Pulmonary artery endothelial cell (primary cell): ENCODE measurements at regions not wholly inside any gene's neighbourhood (a gene's known extent, or its start where the extent isn't known, plus 50 kb on each side); places are given as distances from the start of the nearest gene placed in this dataset.
"Not testable (repeated sequence)": the region's sequence is repeated elsewhere in the genome, so short reads cannot be mapped to it uniquely, and the experiment has no call there.

ENCODE experiments used
- DNase-seq: peaks from one replicate; pipeline ENCODE4 v3.0.0-alpha.2; 2011; ENCODE audit warnings: low read depth, low spot score

- no peak for DNase-seq
Measured at GRCh38 chr3:72628065-72628464, 220.2 kb downstream of the SHQ1 start.

DNA sequence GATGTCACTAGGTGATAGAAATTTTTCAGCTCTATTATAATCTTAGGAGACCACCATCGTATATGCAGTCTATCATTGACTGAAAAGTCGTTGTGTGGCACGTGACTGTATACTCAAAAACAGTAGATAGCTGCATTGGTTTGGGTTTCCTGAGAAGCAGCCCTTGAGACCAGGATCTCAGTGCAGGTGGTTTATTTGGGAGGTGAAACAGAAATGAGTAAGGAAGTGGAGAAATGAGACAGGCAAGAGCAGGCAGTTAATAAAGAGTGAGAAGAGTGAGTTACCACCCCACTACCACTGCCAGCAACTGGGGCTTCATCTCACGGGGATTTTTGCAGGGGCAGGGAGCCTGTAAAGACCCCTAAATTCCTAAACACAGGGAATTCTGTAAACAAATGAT, 221.0 kb downstream of the SHQ1 start:
- DNase-seq: no peak

DNA sequence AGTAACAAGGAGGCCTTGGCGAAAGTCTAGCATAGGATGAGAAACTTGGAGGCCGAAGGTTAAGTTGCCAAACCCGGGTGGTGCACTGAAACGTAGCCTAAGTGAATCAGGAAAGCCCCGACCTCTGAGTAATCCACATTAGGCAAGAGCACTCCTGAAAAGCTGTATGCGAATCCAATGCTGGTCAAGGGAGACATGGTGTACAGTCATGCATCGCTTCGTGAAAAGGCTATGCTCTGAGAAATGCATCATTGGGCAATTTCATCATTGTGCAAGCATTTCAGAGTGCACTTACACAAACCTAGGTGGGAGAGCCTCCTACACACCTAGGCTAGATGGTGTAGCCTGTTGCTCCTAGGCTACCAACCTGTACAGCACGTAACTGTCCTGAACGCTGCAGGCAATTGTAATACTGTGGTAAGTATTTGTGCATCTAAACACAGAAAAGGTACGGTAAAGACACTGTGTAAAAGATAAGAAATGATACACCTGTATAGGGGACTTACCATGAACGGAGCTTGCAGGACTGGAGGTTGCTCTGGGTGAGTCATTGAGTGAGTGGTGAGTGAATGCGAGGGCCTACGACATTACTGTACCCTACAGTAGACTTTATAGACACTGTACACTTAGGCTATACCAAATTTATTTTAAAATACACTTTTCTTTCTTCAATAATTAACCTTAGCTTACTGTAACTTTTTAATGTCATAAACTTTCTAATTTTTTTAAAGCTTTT, 222.5 kb downstream of the SHQ1 start:
- DNase-seq: no peak

DNA sequence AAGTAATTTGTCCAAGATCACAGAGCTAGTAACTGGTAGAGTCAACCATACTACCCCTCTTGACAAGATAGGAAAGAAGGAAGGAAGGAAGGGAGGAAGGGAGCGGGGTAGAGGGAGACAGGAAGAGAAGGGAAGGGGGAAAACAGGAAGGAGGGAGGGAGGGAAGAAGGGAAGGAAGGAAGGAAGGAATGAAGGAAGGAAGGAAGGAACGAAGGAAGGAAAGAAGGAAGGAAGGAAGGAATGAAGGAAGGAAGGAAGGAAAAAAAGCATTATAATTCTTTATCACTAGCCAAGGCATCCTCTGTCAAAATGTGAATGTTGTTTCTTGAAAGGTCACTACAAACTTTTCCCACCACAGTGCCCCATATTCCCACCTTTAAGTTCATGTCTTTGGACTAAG, 223.6 kb downstream of the SHQ1 start:
- no peak for DNase-seq

DNA sequence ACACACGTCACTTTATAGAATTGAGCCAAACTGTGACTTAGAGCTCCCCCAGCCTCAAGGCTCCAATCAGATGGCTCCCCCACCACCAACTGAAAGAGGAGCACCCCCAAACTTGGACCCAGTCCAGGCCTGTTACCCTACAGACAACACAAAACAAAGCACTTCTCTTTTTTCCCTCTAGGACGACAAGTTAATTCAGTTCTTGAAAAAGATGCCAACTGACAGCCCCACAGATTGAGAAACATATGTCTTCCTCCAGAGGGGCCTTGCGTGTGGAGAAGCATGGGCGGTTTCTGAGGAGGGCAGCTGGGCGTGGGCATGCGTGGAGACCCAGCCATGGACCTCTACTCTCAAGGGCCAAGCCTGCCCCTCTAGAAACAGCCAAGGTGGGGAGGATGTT, 229.5 kb downstream of the SHQ1 start:
- no peak for DNase-seq

- no peak for DNase-seq
Measured at GRCh38 chr3:72617424-72618024, 230.7 kb downstream of the SHQ1 start.

GRCh38 chr3:72615776-72616175, 232.5 kb downstream of the SHQ1 start:
- no peak for DNase-seq

DNA sequence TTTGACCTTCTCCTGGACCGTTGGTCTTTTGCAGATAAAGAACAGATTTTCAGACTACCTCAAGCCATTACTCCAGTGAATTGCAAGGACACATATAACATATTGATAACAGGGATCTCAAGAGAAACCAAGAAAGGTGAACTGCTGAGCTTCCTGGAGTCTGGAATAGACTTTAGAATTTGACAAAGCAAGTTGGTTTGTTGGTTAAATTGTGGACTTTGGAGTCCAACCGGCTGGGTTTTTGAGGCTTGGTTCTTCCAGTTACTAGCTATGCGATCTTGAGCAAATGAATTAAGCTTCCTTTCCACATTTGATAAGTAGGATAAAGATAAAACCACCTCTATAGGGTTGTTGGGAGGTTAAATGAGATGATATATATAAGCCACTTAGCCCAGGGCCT, 233.1 kb downstream of the SHQ1 start:
- no peak for DNase-seq

DNA sequence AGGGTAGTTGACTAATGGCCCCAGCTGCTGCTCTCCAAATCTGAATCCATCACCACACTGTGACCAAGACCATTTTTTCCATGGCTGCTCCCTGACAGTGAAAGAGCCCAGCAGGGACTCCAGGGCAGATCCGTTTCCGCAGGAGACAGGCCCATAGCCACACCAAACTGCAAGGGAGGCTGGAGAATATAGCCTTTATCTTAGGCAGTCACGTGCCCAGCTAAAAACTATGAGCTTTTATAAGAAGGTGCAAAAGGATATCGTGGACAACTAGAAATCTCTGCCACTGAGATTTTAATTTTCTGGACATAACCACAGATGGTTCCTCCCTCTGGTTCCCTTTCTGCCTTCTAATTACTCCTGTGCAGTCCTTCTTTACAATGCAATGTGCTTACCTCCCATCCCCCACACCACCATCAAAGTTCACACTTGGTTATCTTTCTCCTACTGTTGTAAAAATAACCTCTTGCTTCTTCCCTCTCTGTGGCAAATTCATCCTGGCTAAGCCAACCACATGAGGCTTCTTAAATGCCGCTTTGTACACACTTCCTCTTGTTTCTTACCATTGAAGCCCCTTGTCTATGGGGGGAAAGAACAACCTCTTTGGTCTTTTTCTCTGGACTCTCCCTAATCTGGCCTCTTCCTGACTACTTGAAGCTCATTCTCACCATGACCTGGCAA, 233.7 kb downstream of the SHQ1 start:
- DNase-seq: no peak

DNA sequence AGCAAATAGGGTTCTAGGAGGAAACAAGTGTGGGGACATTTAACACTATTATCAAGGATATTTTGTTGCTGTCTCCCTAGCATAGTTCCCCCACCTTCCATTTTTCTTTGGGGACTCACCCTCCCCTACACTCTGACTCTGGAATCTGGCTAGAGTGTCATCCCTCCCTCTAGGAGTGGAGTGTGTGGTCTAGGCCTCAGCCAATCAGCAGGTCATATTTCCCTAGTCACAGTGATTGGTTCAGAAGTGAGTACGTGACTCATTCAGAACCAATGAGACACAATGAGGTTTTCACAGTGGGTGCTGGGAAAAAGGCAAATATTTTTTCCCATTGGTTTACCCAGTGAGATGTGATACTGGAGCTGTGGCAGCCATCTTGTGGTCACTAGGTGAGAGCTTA, 234.4 kb downstream of the SHQ1 start:
- no peak for DNase-seq

DNA sequence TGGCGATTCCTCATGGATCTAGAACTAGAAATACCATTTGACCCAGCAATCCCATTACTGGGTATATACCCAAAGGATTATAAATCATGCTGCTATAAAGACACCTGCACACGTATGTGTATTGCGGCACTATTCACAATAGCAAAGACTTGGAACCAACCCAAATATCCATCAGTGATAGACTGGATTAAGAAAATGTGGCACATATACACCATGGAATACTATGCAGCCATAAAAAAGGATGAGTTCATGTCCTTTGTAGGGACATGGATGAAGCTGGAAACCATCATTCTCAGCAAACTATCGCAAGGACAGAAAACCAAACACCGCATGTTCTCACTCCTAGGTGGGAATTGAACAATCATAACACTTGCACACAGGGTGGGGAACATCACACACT, 239.1 kb downstream of the SHQ1 start:
- not testable (repeated sequence) for DNase-seq

DNA sequence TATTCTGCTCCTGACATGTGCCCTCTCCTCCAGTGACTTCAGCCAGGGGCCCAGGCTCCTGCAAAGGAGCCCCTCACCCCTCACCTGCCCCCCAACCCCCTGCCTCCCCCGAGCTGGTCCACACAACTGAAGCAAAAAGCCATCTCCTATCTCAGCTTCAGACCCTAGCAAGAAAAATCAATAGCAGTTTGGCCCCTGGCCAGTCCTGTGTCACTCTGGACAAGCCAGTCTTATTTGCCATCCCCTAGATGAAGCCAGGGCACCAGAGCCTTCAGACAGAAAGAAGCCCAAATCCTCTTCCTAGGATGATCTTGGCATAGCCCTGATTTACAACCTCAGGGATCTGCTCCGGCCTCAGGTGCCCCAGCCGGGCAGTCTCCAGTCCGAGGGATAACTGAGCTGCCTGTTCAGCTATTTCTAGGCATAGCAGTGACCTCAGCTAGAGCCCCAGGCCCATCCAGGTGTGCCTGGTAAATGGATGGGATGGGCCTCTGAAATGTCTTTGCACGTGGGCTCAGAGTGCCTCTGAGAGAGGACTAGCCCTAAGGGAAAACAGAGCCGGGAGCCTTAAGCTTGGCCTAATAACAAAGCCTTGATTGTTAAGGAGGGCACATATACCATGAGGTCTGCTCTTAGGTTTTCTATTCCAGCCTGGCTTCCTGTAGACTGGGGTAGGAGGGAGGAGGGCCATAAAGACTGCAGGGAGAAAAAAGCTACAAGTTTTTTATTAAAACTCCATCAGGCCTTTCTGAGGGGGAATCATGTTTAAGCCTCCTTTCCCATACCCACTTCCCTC, 242.0 kb downstream of the SHQ1 start:
- no peak for DNase-seq

DNA sequence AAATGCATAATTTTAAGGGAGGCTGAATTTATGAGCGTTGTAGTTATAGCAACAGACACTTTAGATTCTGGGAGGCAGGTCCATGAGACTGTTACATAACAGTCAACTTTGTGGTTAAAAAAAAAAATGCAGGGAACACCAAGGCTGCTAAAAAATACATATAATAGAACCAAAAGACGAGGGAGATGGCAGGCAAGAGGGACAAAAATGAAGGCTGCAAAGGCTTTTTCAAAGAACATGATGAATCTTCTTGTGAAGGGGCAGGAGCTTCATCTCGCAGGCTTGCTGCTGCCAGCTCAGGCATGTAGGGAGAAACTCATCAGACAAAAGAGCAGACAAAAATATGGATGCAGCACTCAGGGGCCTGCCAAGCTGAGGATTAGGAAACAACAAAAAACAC, 243.9 kb downstream of the SHQ1 start:
- no peak for DNase-seq

DNA sequence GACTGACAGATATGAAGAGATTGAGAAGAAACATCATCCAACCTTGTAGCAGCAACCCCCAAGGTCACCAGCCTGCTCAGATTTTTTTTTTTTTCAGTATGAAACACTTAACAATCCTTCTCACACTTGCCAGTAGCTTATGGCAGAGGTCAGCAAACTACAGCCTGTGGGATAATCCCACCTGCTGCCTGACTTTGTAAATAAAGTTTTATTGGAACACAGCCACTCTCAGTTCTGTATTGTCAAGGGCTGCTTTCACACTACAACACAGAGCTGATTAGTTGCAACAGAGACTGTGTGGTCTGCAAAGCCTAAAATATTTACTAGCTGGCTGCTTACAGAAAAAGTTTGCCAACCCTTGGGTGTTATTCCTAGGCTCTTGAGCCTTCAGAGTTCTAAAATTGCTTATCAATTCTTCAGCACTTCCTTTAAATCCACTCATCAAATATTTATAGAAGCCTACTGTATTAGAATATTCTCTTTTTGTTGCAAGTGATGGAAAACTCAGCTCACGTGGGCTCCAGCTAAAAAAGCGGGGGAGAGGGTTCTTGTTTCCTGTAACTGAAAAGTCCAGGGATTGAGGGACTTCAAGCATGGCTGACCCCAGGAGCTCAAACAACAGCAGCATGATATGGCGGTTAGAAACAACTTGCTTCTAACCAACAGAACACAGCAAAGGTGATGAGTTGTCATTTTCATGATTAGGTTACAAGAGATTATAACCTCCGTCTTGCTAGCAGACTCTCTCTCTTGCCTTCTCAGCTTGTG, 246.1 kb downstream of the SHQ1 start:
- no peak for DNase-seq

- DNase-seq: no peak
Measured at GRCh38 chr3:72601060-72601459, 247.2 kb downstream of the SHQ1 start.

- no peak for DNase-seq
Measured at GRCh38 chr3:72597756-72598195, 250.5 kb downstream of the SHQ1 start.

DNA sequence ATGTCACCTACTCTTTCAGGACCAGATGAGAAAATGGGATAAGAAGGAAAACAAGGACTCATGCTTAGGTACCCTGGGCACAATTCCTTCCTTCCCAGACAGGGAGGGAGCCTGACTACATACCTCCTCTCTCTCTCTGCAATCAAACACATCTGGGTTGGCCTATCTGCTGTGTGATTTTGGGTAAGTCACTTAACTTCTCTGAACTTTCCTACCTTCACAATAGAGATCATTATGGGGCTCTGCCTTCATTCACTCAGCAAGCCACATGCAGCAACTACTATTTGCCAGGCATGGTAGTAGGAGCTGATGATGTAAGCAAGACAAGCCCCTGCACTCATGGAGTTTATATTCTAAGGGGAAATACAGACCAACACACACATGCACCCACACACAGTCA, 251.2 kb downstream of the SHQ1 start:
- no peak for DNase-seq

GRCh38 chr3:72595927-72596610, 252.2 kb downstream of the SHQ1 start:
- DNase-seq: no peak

DNA sequence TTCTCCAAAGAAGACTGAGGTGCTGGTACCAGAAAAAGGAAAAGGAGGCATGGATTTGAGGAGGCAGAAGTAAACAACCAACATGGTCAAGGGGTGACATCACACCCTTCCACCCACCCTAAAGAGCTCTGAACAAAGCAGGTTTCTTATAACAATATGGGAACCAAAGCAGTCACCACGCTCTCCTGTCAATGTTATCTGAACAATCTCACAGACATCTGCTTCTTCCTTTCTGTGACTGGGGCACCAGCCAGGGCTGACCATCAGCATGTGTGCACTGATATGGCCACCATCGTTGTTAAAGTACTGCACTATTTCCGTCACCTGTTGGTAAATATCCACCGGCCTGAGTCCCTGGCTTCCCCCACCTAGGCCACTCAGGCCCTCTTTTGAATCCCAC, 252.9 kb downstream of the SHQ1 start:
- no peak for DNase-seq

DNA sequence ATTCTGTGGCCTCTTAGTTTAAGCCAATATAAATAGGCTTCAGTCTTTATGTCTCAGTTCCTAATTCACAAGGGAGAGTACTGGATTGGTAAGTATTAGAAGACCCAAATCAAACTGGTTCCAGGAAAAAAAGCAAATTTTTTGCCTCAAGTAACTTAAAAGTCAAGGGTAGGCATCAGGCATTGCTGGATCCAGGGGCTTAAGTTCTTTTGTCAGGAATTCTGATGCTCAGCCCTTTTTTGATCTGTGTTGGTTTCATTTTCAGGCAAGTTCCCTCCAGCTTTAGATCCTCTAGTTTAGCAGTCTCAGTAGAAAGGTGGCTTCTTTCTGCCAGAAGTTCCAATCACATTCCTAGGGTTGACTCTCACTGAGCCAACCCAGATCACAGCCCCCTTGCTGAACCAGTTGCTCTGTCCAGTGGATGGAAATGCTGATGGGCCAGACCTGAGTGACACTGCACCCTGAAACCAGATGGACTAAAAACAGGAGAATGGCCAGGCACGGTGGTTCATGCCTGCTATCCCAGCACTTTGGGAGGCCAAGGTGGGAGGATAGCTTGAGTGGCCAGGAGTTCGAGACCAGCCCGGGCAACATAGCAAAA, 253.5 kb downstream of the SHQ1 start:
- no peak for DNase-seq
